ENCODE measurements at regions not wholly inside any gene's neighbourhood (a gene's known extent, or its start where the extent isn't known, plus 50 kb on each side); places are given as distances from the start of the nearest gene placed in this dataset.

DNA sequence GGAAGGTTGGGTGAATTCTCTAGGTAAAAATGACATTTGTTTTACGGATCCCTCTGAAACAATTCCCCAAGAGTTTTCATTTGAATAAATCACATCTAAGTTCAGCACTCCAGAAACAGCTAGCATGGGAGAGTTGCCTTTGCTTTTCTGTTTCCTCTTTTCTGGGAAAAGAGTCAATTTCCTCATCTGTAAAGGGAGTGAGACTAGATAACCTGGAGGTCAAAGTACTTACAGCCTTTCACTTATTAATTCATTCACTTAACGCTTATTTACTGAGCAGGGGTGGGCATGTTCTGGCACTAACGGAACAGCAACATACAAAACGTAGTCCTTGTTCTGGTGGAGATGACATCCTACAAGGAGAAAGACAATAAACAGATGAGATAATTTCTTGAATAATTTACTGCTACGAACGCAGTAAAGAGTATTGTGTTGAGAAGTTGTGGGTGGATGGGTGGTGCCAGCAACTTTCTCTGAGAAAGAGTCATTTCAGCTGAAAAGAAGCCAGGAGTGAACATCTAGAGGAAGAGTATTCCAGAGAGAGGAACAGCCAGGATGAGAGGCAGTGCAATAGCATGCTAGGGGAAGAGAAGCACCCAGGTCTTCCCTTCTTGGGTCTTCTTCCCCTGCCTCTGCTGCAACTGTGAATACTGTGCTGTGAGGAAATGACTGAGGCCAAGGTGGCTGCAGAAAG is 335.6 kb downstream of the ZSWIM6 start:
- TF ChIP-seq, protein P1, sequence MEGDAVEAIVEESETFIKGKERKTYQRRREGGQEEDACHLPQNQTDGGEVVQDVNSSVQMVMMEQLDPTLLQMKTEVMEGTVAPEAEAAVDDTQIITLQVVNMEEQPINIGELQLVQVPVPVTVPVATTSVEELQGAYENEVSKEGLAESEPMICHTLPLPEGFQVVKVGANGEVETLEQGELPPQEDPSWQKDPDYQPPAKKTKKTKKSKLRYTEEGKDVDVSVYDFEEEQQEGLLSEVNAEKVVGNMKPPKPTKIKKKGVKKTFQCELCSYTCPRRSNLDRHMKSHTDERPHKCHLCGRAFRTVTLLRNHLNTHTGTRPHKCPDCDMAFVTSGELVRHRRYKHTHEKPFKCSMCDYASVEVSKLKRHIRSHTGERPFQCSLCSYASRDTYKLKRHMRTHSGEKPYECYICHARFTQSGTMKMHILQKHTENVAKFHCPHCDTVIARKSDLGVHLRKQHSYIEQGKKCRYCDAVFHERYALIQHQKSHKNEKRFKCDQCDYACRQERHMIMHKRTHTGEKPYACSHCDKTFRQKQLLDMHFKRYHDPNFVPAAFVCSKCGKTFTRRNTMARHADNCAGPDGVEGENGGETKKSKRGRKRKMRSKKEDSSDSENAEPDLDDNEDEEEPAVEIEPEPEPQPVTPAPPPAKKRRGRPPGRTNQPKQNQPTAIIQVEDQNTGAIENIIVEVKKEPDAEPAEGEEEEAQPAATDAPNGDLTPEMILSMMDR (IDR thresholded peaks at IDR 0.05), result no peak
- TF ChIP-seq POLR2A (IDR thresholded peaks at IDR 0.05), result no peak
